GM23338 (cell line): ENCODE measurements at regions not wholly inside any gene's neighbourhood (a gene's known extent, or its start where the extent isn't known, plus 50 kb on each side); places are given as distances from the start of the nearest gene placed in this dataset.
"Not testable (repeated sequence)": the region's sequence is repeated elsewhere in the genome, so short reads cannot be mapped to it uniquely, and the experiment has no call there.

Source experiments
- ATAC-seq: fragments of 200-7000 bp; cut with Tn5 transposase; 3 replicates; pipeline ENCODE4 v1.9.1; 2020
- DNase-seq: peaks from one replicate; pipeline ENCODE4 v3.0.0-alpha.2; 2015; ENCODE audit warnings: low spot score
- H2AFZ ChIP-seq: fragments of 200-600 bp; sonication (generic); 2 replicates; pipeline ENCODE4 v1.8.0; 2016; ENCODE audit warnings: antibody characterized with exemption, mild to moderate bottlenecking, moderate library complexity
- H3F3A ChIP-seq: fragments of 200-600 bp; sonication (generic); replicated peaks from 2 replicates; pipeline ENCODE4 v1.8.0; 2017; ENCODE audit warnings: antibody characterized with exemption, mixed run types, low read depth
- H3K27ac ChIP-seq: fragments of 200-600 bp; sonication (generic); 2 replicates; pipeline ENCODE4 v1.6.1; 2016; ENCODE audit warnings: low read depth
- H3K27me3 ChIP-seq: fragments of 200-600 bp; sonication (generic); 2 replicates; pipeline ENCODE4 v1.8.0; 2016; ENCODE audit warnings: mild to moderate bottlenecking, mixed run types, moderate library complexity; ENCODE audit not compliant: insufficient read depth
- H3K36me3 ChIP-seq: fragments of 200-600 bp; sonication (generic); 2 replicates; pipeline ENCODE4 v1.8.0; 2016; ENCODE audit warnings: mild to moderate bottlenecking; ENCODE audit not compliant: insufficient read depth
- H3K4me1 ChIP-seq: fragments of 200-600 bp; sonication (generic); 2 replicates; pipeline ENCODE4 v1.8.0; 2016; ENCODE audit warnings: mild to moderate bottlenecking, moderate library complexity; ENCODE audit not compliant: insufficient read depth
- H3K4me2 ChIP-seq: fragments of 200-600 bp; sonication (generic); 2 replicates; pipeline ENCODE4 v1.7.1; 2017; ENCODE audit warnings: mixed run types
- H3K4me3 ChIP-seq: fragments of 200-600 bp; sonication (generic); 2 replicates; pipeline ENCODE4 v1.6.1; 2016; ENCODE audit warnings: mixed run types
- H3K79me2 ChIP-seq: fragments of 200-600 bp; sonication (generic); replicated peaks from 2 replicates; pipeline ENCODE4 v1.8.0; 2017; ENCODE audit warnings: mild to moderate bottlenecking; ENCODE audit not compliant: insufficient read depth
- H3K9me2 ChIP-seq: fragments of 200-600 bp; sonication (generic); 2 replicates; pipeline ENCODE4 v1.8.0; 2017; ENCODE audit not compliant: insufficient read depth
- H4K20me1 ChIP-seq: fragments of 200-600 bp; sonication (generic); replicated peaks from 2 replicates; pipeline ENCODE4 v1.8.0; 2017; ENCODE audit warnings: mild to moderate bottlenecking; ENCODE audit not compliant: insufficient read depth
- H3K27ac Mint-ChIP-seq: 2 replicates; pipeline ENCODE4 v1.8.0; 2020; ENCODE audit warnings: inconsistent platforms, mild to moderate bottlenecking, moderate library complexity, mixed read lengths
- H3K27me3 Mint-ChIP-seq: 3 replicates; pipeline ENCODE4 v1.8.0; 2022; ENCODE audit warnings: low read depth, mild to moderate bottlenecking, moderate library complexity, mixed read lengths, inconsistent platforms; ENCODE audit not compliant: insufficient read depth, poor library complexity
- H3K36me3 Mint-ChIP-seq: 3 replicates; pipeline ENCODE4 v1.8.0; 2021; ENCODE audit warnings: low read depth, mild to moderate bottlenecking, inconsistent platforms, moderate library complexity, mixed read lengths
- H3K4me1 Mint-ChIP-seq: 3 replicates; pipeline ENCODE4 v1.8.0; 2020; ENCODE audit warnings: mild to moderate bottlenecking, inconsistent platforms, mixed read lengths
- H3K4me3 Mint-ChIP-seq: 3 replicates; pipeline ENCODE4 v1.8.0; 2021; ENCODE audit warnings: moderate library complexity, mild to moderate bottlenecking, inconsistent platforms, mixed read lengths
- H3K9me3 Mint-ChIP-seq: 3 replicates; pipeline ENCODE4 v1.8.0; 2020; ENCODE audit warnings: moderate library complexity, mild to moderate bottlenecking, inconsistent platforms, mixed read lengths
- JUNB ChIP-seq: IDR thresholded peaks from one replicate; pipeline ENCODE4 v1.6.1; 2016; ENCODE audit warnings: antibody characterized with exemption; ENCODE audit not compliant: unreplicated experiment
- POLR2AphosphoS5 ChIP-seq: IDR thresholded peaks from 2 replicates; pipeline ENCODE4 v1.6.1; 2016; ENCODE audit warnings: antibody characterized with exemption, low read depth
- STAT1 ChIP-seq: IDR thresholded peaks from one replicate; pipeline ENCODE4 v1.6.1; 2016; ENCODE audit warnings: antibody characterized with exemption; ENCODE audit not compliant: unreplicated experiment
- TF ChIP-seq, protein P1 (sequence below): IDR thresholded peaks from one replicate; pipeline ENCODE4 v1.6.1; 2018; ENCODE audit warnings: antibody characterized with exemption; ENCODE audit not compliant: unreplicated experiment

DNA sequence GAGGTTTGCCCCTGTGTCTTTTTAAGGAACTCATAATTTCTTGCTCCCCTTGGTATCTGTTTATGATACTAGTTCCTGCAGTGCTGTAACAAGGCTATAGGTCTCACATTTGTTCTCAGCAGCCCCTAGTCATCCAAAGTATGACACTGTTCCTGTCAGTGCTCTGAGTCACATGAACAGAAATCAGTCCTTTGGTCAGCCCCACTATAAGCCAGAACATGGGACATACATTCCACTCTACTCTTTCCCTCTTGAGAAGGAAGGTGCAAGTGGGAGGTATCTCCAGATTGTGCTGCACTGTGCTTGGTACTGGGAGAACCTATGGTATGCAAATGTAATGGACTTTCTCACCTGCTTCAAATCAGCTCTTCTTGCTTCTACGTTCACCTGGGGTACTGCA lies 87.0 kb downstream of the IARS1 start:
- no peaks in the 10 kb centered on the region for H3K4me1 Mint-ChIP-seq

DNA sequence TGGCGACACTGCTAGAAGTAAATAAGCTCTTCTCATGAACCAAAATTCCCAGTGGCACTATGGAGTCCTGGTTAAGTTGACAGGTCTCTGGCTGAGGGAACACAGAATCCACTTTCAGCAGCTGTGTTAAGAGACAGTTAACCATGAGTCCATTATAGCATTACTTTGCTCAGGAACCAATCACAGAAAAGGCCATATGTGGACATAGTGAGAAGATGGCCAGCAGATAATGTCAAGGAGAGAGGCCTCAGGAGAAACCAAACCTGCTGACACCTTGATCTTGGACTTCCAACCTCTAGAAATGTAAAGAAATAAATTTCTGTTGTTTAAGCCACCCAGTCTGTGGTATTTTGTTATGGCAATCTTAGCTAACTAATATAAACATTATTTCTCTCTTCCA lies 88.7 kb upstream of the SPTLC1 start:
- not testable (repeated sequence) for H3K27me3 ChIP-seq, H3K79me2 ChIP-seq, DNase-seq, H3K4me3 ChIP-seq, H3K4me1 Mint-ChIP-seq, H3K4me2 ChIP-seq, H2AFZ ChIP-seq, H3K9me3 Mint-ChIP-seq, H4K20me1 ChIP-seq, H3K27me3 Mint-ChIP-seq, H3K4me1 ChIP-seq, H3K27ac ChIP-seq, H3K36me3 ChIP-seq, ATAC-seq, H3K4me3 Mint-ChIP-seq, H3K27ac Mint-ChIP-seq, H3K9me2 ChIP-seq
- H3F3A ChIP-seq, result peaks cover 14% of the 10 kb centered on the region
- H3K36me3 Mint-ChIP-seq, result peaks cover 17% of the 10 kb centered on the region

More for the DNA sequence above, 87.0 kb downstream of the IARS1 start:
- Histone ChIP-seq H3K27ac (no peak overlapping the region), H3K27me3 (no peaks in the 10 kb centered on the region), H3K9me2 (no peaks in the 10 kb centered on the region), H3K79me2 (no peaks in the 10 kb centered on the region), H3F3A (peaks cover 30% of the 10 kb centered on the region), H3K36me3 (peaks cover 28% of the 10 kb centered on the region), H3K4me2 (no peak overlapping the region), H2AFZ (no peak overlapping the region), H4K20me1 (no peaks in the 10 kb centered on the region), H3K4me3 (no peak overlapping the region), H3K4me1 (no peaks in the 10 kb centered on the region)
- ATAC-seq, result peak; percentile 38; the same call in 2 of the 3 replicates
- Mint-ChIP-seq H3K27me3 (no peaks in the 10 kb centered on the region), H3K27ac (no peak overlapping the region; the same call in 1 of the 2 replicates), H3K36me3 (peaks cover 43% of the 10 kb centered on the region), H3K9me3 (no peaks in the 10 kb centered on the region), H3K4me3 (no peak overlapping the region)
- no peak for DNase-seq
- no peak for TF ChIP-seq JUNB
- TF ChIP-seq STAT1, result no peak
- TF ChIP-seq, protein P1, sequence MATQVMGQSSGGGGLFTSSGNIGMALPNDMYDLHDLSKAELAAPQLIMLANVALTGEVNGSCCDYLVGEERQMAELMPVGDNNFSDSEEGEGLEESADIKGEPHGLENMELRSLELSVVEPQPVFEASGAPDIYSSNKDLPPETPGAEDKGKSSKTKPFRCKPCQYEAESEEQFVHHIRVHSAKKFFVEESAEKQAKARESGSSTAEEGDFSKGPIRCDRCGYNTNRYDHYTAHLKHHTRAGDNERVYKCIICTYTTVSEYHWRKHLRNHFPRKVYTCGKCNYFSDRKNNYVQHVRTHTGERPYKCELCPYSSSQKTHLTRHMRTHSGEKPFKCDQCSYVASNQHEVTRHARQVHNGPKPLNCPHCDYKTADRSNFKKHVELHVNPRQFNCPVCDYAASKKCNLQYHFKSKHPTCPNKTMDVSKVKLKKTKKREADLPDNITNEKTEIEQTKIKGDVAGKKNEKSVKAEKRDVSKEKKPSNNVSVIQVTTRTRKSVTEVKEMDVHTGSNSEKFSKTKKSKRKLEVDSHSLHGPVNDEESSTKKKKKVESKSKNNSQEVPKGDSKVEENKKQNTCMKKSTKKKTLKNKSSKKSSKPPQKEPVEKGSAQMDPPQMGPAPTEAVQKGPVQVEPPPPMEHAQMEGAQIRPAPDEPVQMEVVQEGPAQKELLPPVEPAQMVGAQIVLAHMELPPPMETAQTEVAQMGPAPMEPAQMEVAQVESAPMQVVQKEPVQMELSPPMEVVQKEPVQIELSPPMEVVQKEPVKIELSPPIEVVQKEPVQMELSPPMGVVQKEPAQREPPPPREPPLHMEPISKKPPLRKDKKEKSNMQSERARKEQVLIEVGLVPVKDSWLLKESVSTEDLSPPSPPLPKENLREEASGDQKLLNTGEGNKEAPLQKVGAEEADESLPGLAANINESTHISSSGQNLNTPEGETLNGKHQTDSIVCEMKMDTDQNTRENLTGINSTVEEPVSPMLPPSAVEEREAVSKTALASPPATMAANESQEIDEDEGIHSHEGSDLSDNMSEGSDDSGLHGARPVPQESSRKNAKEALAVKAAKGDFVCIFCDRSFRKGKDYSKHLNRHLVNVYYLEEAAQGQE, result no peak
- TF ChIP-seq POLR2AphosphoS5, result no peak

DNA sequence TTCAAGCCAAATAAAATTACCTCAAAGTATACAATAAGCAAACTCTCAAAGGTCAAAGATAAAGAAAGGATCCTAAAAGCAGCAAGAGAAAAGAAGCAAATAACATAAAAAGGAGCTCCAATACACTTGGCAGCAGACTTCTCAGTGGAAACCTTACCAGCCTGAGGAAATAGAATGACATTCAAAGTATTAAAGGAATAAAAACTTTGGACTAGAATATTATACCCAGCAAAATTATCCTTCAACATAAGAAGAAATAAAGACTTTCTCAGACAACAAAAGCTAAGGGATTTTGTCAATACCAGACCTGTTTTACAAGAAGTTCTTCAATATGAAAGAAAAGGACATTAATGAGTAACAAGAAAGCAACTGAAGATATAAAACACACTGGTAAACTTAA lies 83.0 kb upstream of the SPTLC1 start:
- ATAC-seq, H3K36me3 ChIP-seq, H3K79me2 ChIP-seq, H3K9me2 ChIP-seq, DNase-seq, H4K20me1 ChIP-seq, H3F3A ChIP-seq, H3K4me2 ChIP-seq, H3K4me1 ChIP-seq, H3K36me3 Mint-ChIP-seq, H3K27me3 ChIP-seq, H3K4me3 ChIP-seq, H3K4me3 Mint-ChIP-seq, H2AFZ ChIP-seq, H3K27ac ChIP-seq, H3K27ac Mint-ChIP-seq, H3K27me3 Mint-ChIP-seq, H3K4me1 Mint-ChIP-seq, H3K9me3 Mint-ChIP-seq: not testable (repeated sequence)
